GM23338 (cell line): ENCODE measurements at regions not wholly inside any gene's neighbourhood (a gene's known extent, or its start where the extent isn't known, plus 50 kb on each side); places are given as distances from the start of the nearest gene placed in this dataset.

Experiments
- ATAC-seq: fragments of 200-7000 bp; cut with Tn5 transposase; 3 replicates; pipeline ENCODE4 v1.9.1; 2020
- DNase-seq: peaks from one replicate; pipeline ENCODE4 v3.0.0-alpha.2; 2015; ENCODE audit warnings: low spot score
- H2AFZ ChIP-seq: fragments of 200-600 bp; sonication (generic); 2 replicates; pipeline ENCODE4 v1.8.0; 2016; ENCODE audit warnings: antibody characterized with exemption, mild to moderate bottlenecking, moderate library complexity
- H3F3A ChIP-seq: fragments of 200-600 bp; sonication (generic); replicated peaks from 2 replicates; pipeline ENCODE4 v1.8.0; 2017; ENCODE audit warnings: antibody characterized with exemption, mixed run types, low read depth
- H3K27ac ChIP-seq: fragments of 200-600 bp; sonication (generic); 2 replicates; pipeline ENCODE4 v1.6.1; 2016; ENCODE audit warnings: low read depth
- H3K27me3 ChIP-seq: fragments of 200-600 bp; sonication (generic); 2 replicates; pipeline ENCODE4 v1.8.0; 2016; ENCODE audit warnings: mild to moderate bottlenecking, mixed run types, moderate library complexity; ENCODE audit not compliant: insufficient read depth
- H3K36me3 ChIP-seq: fragments of 200-600 bp; sonication (generic); 2 replicates; pipeline ENCODE4 v1.8.0; 2016; ENCODE audit warnings: mild to moderate bottlenecking; ENCODE audit not compliant: insufficient read depth
- H3K4me1 ChIP-seq: fragments of 200-600 bp; sonication (generic); 2 replicates; pipeline ENCODE4 v1.8.0; 2016; ENCODE audit warnings: mild to moderate bottlenecking, moderate library complexity; ENCODE audit not compliant: insufficient read depth
- H3K4me2 ChIP-seq: fragments of 200-600 bp; sonication (generic); 2 replicates; pipeline ENCODE4 v1.7.1; 2017; ENCODE audit warnings: mixed run types
- H3K4me3 ChIP-seq: fragments of 200-600 bp; sonication (generic); 2 replicates; pipeline ENCODE4 v1.6.1; 2016; ENCODE audit warnings: mixed run types
- H3K79me2 ChIP-seq: fragments of 200-600 bp; sonication (generic); replicated peaks from 2 replicates; pipeline ENCODE4 v1.8.0; 2017; ENCODE audit warnings: mild to moderate bottlenecking; ENCODE audit not compliant: insufficient read depth
- H3K9me2 ChIP-seq: fragments of 200-600 bp; sonication (generic); 2 replicates; pipeline ENCODE4 v1.8.0; 2017; ENCODE audit not compliant: insufficient read depth
- H4K20me1 ChIP-seq: fragments of 200-600 bp; sonication (generic); replicated peaks from 2 replicates; pipeline ENCODE4 v1.8.0; 2017; ENCODE audit warnings: mild to moderate bottlenecking; ENCODE audit not compliant: insufficient read depth
- H3K27ac Mint-ChIP-seq: 2 replicates; pipeline ENCODE4 v1.8.0; 2020; ENCODE audit warnings: inconsistent platforms, mild to moderate bottlenecking, moderate library complexity, mixed read lengths
- H3K27me3 Mint-ChIP-seq: 3 replicates; pipeline ENCODE4 v1.8.0; 2022; ENCODE audit warnings: low read depth, mild to moderate bottlenecking, moderate library complexity, mixed read lengths, inconsistent platforms; ENCODE audit not compliant: insufficient read depth, poor library complexity
- H3K36me3 Mint-ChIP-seq: 3 replicates; pipeline ENCODE4 v1.8.0; 2021; ENCODE audit warnings: low read depth, mild to moderate bottlenecking, inconsistent platforms, moderate library complexity, mixed read lengths
- H3K4me1 Mint-ChIP-seq: 3 replicates; pipeline ENCODE4 v1.8.0; 2020; ENCODE audit warnings: mild to moderate bottlenecking, inconsistent platforms, mixed read lengths
- H3K4me3 Mint-ChIP-seq: 3 replicates; pipeline ENCODE4 v1.8.0; 2021; ENCODE audit warnings: moderate library complexity, mild to moderate bottlenecking, inconsistent platforms, mixed read lengths
- H3K9me3 Mint-ChIP-seq: 3 replicates; pipeline ENCODE4 v1.8.0; 2020; ENCODE audit warnings: moderate library complexity, mild to moderate bottlenecking, inconsistent platforms, mixed read lengths
- CREB1 ChIP-seq: fragments of 250-450 bp; sonication (Bioruptor Pico); IDR thresholded peaks from 2 replicates; pipeline ENCODE4 v1.5.0; 2020; ENCODE audit warnings: low read depth, mild to moderate bottlenecking, moderate library complexity
- EZH2 ChIP-seq: fragments of 200-600 bp; sonication (generic); IDR thresholded peaks from one replicate; pipeline ENCODE4 v1.8.0; 2017; ENCODE audit warnings: antibody characterized with exemption, mild to moderate bottlenecking, low read depth; ENCODE audit not compliant: unreplicated experiment
- EZH2phosphoT487 ChIP-seq: fragments of 200-600 bp; sonication (generic); IDR thresholded peaks from one replicate; pipeline ENCODE4 v1.8.1; 2018; ENCODE audit warnings: antibody characterized with exemption; ENCODE audit not compliant: unreplicated experiment
- JUNB ChIP-seq: IDR thresholded peaks from one replicate; pipeline ENCODE4 v1.6.1; 2016; ENCODE audit warnings: antibody characterized with exemption; ENCODE audit not compliant: unreplicated experiment
- POLR2AphosphoS5 ChIP-seq: IDR thresholded peaks from 2 replicates; pipeline ENCODE4 v1.6.1; 2016; ENCODE audit warnings: antibody characterized with exemption, low read depth
- STAT1 ChIP-seq: IDR thresholded peaks from one replicate; pipeline ENCODE4 v1.6.1; 2016; ENCODE audit warnings: antibody characterized with exemption; ENCODE audit not compliant: unreplicated experiment
- ZNF331 ChIP-seq: fragments of 250-450 bp; sonication (Bioruptor Pico); IDR thresholded peaks from 2 replicates; pipeline ENCODE4 v1.5.0; 2020; ENCODE audit warnings: low read depth, mild to moderate bottlenecking, moderate library complexity
- TF ChIP-seq, protein P1 (sequence below): IDR thresholded peaks from one replicate; pipeline ENCODE4 v1.6.1; 2018; ENCODE audit warnings: antibody characterized with exemption; ENCODE audit not compliant: unreplicated experiment
- TF ChIP-seq, protein P2 (sequence below): IDR thresholded peaks from 2 replicates; pipeline ENCODE4 v1.6.1; 2016; ENCODE audit warnings: antibody characterized with exemption
- TF ChIP-seq, protein P3 (sequence below): fragments of 250-450 bp; sonication (Bioruptor Pico); IDR thresholded peaks from 2 replicates; pipeline ENCODE4 v1.5.0; 2020; ENCODE audit warnings: mild to moderate bottlenecking, moderate library complexity

DNA sequence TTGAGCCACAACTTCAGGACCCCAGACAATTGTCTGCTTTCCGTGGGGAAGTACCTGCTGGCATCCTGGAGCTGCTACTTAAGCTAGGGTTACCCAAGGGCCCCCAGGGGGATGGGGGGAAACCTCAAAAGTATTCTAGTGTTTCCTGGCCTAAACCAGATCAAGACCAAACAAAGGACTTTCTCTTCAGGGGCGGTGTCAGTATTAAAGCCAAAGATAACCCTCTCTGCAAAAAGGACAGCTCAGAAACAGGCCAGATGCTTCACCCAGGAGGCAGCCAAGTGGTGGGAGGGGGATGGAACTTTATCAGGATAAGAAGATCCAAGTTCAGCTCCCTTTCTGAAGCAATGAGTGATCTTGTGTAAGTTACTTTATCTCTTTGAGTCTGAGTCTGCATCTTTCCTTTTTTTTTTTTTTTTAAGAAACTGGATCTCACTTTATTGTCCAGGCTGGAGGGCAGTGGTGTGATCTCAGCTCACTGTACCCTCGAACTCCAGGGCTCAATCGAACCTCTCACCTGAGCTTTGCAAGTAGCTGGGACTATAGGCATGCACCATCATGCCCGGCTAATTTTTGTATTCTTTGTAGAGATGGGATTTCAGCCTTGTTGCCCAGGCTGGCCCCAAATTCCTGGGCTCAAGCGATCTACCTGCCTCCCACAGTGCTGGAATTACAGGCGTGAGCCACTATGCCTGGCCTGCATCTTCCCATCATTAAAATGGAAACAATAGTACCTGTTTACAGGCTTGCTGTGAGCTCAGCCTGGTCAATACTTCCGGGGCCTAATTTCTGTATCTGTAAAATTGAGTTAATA is 151.8 kb upstream of the PTPRM start (continued):
- TF ChIP-seq CREB1 (CRISPR knock-in tag), result no peak
- TF ChIP-seq STAT1, result no peak
- TF ChIP-seq JUNB, result no peak
- TF ChIP-seq, protein P1, sequence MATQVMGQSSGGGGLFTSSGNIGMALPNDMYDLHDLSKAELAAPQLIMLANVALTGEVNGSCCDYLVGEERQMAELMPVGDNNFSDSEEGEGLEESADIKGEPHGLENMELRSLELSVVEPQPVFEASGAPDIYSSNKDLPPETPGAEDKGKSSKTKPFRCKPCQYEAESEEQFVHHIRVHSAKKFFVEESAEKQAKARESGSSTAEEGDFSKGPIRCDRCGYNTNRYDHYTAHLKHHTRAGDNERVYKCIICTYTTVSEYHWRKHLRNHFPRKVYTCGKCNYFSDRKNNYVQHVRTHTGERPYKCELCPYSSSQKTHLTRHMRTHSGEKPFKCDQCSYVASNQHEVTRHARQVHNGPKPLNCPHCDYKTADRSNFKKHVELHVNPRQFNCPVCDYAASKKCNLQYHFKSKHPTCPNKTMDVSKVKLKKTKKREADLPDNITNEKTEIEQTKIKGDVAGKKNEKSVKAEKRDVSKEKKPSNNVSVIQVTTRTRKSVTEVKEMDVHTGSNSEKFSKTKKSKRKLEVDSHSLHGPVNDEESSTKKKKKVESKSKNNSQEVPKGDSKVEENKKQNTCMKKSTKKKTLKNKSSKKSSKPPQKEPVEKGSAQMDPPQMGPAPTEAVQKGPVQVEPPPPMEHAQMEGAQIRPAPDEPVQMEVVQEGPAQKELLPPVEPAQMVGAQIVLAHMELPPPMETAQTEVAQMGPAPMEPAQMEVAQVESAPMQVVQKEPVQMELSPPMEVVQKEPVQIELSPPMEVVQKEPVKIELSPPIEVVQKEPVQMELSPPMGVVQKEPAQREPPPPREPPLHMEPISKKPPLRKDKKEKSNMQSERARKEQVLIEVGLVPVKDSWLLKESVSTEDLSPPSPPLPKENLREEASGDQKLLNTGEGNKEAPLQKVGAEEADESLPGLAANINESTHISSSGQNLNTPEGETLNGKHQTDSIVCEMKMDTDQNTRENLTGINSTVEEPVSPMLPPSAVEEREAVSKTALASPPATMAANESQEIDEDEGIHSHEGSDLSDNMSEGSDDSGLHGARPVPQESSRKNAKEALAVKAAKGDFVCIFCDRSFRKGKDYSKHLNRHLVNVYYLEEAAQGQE, result no peak
- TF ChIP-seq, protein P2, sequence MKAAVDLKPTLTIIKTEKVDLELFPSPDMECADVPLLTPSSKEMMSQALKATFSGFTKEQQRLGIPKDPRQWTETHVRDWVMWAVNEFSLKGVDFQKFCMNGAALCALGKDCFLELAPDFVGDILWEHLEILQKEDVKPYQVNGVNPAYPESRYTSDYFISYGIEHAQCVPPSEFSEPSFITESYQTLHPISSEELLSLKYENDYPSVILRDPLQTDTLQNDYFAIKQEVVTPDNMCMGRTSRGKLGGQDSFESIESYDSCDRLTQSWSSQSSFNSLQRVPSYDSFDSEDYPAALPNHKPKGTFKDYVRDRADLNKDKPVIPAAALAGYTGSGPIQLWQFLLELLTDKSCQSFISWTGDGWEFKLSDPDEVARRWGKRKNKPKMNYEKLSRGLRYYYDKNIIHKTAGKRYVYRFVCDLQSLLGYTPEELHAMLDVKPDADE, result no peak
- no peak for TF ChIP-seq EZH2
- no peak for TF ChIP-seq EZH2phosphoT487

GRCh38 chr18:7417727-7418126 is 149.4 kb upstream of the PTPRM start:
- Mint-ChIP-seq H3K4me3 (no peak overlapping the region), H3K27me3 (peaks cover 7% of the 10 kb centered on the region), H3K4me1 (peaks cover 13% of the 10 kb centered on the region), H3K27ac (no peak overlapping the region), H3K36me3 (no peaks in the 10 kb centered on the region), H3K9me3 (peaks cover 9% of the 10 kb centered on the region; the same call in 2 of the 3 replicates)
- H3K79me2 ChIP-seq, result no peaks in the 10 kb centered on the region
- H3K27me3 ChIP-seq, result no peaks in the 10 kb centered on the region
- H4K20me1 ChIP-seq, result no peaks in the 10 kb centered on the region
- H3K4me1 ChIP-seq, result no peaks in the 10 kb centered on the region
- ATAC-seq (no peak), DNase-seq (no peak)
- no peaks in the 10 kb centered on the region for H3K9me2 ChIP-seq
- H3F3A ChIP-seq, result no peaks in the 10 kb centered on the region
- no peak overlapping the region for H3K4me2 ChIP-seq
- H3K27ac ChIP-seq, result no peak overlapping the region
- no peaks in the 10 kb centered on the region for H3K36me3 ChIP-seq
- no peak overlapping the region for H2AFZ ChIP-seq
- no peak overlapping the region for H3K4me3 ChIP-seq
- TF ChIP-seq STAT1, result no peak
- no peak for TF ChIP-seq POLR2AphosphoS5
- TF ChIP-seq EZH2, result no peak
- no peak for TF ChIP-seq ZNF331
- TF ChIP-seq JUNB, result no peak
- TF ChIP-seq, protein P2, result no peak
- TF ChIP-seq, protein P3, sequence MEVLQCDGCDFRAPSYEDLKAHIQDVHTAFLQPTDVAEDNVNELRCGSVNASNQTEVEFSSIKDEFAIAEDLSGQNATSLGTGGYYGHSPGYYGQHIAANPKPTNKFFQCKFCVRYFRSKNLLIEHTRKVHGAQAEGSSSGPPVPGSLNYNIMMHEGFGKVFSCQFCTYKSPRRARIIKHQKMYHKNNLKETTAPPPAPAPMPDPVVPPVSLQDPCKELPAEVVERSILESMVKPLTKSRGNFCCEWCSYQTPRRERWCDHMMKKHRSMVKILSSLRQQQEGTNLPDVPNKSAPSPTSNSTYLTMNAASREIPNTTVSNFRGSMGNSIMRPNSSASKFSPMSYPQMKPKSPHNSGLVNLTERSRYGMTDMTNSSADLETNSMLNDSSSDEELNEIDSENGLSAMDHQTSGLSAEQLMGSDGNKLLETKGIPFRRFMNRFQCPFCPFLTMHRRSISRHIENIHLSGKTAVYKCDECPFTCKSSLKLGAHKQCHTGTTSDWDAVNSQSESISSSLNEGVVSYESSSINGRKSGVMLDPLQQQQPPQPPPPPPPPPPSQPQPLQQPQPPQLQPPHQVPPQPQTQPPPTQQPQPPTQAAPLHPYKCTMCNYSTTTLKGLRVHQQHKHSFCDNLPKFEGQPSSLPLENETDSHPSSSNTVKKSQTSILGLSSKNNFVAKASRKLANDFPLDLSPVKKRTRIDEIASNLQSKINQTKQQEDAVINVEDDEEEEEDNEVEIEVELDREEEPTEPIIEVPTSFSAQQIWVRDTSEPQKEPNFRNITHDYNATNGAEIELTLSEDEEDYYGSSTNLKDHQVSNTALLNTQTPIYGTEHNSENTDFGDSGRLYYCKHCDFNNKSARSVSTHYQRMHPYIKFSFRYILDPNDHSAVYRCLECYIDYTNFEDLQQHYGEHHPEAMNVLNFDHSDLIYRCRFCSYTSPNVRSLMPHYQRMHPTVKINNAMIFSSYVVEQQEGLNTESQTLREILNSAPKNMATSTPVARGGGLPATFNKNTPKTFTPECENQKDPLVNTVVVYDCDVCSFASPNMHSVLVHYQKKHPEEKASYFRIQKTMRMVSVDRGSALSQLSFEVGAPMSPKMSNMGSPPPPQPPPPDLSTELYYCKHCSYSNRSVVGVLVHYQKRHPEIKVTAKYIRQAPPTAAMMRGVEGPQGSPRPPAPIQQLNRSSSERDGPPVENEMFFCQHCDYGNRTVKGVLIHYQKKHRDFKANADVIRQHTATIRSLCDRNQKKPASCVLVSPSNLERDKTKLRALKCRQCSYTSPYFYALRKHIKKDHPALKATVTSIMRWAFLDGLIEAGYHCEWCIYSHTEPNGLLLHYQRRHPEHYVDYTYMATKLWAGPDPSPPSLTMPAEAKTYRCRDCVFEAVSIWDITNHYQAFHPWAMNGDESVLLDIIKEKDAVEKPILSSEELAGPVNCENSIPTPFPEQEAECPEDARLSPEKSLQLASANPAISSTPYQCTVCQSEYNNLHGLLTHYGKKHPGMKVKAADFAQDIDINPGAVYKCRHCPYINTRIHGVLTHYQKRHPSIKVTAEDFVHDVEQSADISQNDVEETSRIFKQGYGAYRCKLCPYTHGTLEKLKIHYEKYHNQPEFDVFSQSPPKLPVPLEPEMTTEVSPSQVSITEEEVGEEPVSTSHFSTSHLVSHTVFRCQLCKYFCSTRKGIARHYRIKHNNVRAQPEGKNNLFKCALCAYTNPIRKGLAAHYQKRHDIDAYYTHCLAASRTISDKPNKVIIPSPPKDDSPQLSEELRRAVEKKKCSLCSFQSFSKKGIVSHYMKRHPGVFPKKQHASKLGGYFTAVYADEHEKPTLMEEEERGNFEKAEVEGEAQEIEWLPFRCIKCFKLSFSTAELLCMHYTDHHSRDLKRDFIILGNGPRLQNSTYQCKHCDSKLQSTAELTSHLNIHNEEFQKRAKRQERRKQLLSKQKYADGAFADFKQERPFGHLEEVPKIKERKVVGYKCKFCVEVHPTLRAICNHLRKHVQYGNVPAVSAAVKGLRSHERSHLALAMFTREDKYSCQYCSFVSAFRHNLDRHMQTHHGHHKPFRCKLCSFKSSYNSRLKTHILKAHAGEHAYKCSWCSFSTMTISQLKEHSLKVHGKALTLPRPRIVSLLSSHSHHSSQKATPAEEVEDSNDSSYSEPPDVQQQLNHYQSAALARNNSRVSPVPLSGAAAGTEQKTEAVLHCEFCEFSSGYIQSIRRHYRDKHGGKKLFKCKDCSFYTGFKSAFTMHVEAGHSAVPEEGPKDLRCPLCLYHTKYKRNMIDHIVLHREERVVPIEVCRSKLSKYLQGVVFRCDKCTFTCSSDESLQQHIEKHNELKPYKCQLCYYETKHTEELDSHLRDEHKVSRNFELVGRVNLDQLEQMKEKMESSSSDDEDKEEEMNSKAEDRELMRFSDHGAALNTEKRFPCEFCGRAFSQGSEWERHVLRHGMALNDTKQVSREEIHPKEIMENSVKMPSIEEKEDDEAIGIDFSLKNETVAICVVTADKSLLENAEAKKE (CRISPR knock-in tag), result no peak
